ENCODE measurements at regions not wholly inside any gene's neighbourhood (a gene's known extent, or its start where the extent isn't known, plus 50 kb on each side); places are given as distances from the start of the nearest gene placed in this dataset.
"Not testable (repeated sequence)": the region's sequence is repeated elsewhere in the genome, so short reads cannot be mapped to it uniquely, and the experiment has no call there.

GRCh38 chr12:9304540-9304939, 96.3 kb upstream of the PZP start:
- TF ChIP-seq CTCF (IDR thresholded peaks at IDR 0.05); KDM5A (IDR thresholded peaks at IDR 0.05); EP300 (IDR thresholded peaks at IDR 0.05); CHD2 (IDR thresholded peaks at IDR 0.05; ENCODE audit: low read length, partially characterized antibody); ZSCAN20 (CRISPR knock-in tag; IDR thresholded peaks at IDR 0.05); CBX8 (IDR thresholded peaks at IDR 0.05); KDM1A (IDR thresholded peaks at IDR 0.05; ENCODE audit: low read depth); HDAC2 (IDR thresholded peaks at IDR 0.05); POLR2AphosphoS2 (conservative IDR thresholded peaks at IDR 0.05; ENCODE audit: low read length): not testable (repeated sequence)

All from A549 (cell line).